SK-N-SH (cell line): ENCODE measurements at regions not wholly inside any gene's neighbourhood (a gene's known extent, or its start where the extent isn't known, plus 50 kb on each side); places are given as distances from the start of the nearest gene placed in this dataset.

Experiments
- CTCF ChIA-PET: fragments of 300-600, 350-600 bp; formaldehyde crosslinking; extraction: SDS; loops from one replicate; lab custom pipeline; 2021; lab: Yijun Ruan, JAX
- POLR2A ChIA-PET: fragments of 350-600 bp; sonication (Branson Sonifier 250); formaldehyde crosslinking; extraction: SDS; loops from one replicate; lab custom pipeline; 2020; ENCODE audit warnings: antibody characterized with exemption, inconsistent platforms; lab: Yijun Ruan, JAX
- DNase-seq: peaks from one replicate; pipeline ENCODE4 v3.0.0; 2012
- H2AFZ ChIP-seq: fragments of 200-600 bp; sonication (generic); 2 replicates; pipeline ENCODE4 v1.8.1; 2016; ENCODE audit warnings: antibody characterized with exemption, mild to moderate bottlenecking, low read depth
- H3F3A ChIP-seq: fragments of 200-600 bp; sonication (generic); replicated peaks from 2 replicates; pipeline ENCODE3; 2016; ENCODE audit warnings: antibody characterized with exemption, mild to moderate bottlenecking; ENCODE audit not compliant: insufficient read depth
- H3K27ac ChIP-seq, 2 experiments: fragments of 200-500 bp in 1 of 2; fragments of 200-600 bp in 1 of 2; sonication (Bioruptor generic) in 1 of 2; sonication (generic), shearing (Covaris generic) in 1 of 2; 2 replicates each; pipeline versions ENCODE4 v1.5.1 to v1.6.1; 2014 to 2016; ENCODE audit warnings: low read depth in 2 of 2, inconsistent platforms in 1 of 2, low read length in 1 of 2, mild to moderate bottlenecking in 1 of 2, mixed read lengths in 1 of 2
- H3K27me3 ChIP-seq: fragments of 200-600 bp; sonication (generic), shearing (Covaris generic); 2 replicates; pipeline ENCODE4 v1.6.1; 2016; ENCODE audit warnings: mixed run types; ENCODE audit not compliant: insufficient read depth
- H3K36me3 ChIP-seq, 2 experiments: fragments of 200-500 bp in 1 of 2; fragments of 200-600 bp in 1 of 2; sonication (Bioruptor generic) in 1 of 2; sonication (generic) in 1 of 2; replicated peaks in 1 of 2; 2 replicates each; pipeline versions ENCODE3 to v1.5.1; 2014 to 2016; ENCODE audit warnings: low read length in 1 of 2, mild to moderate bottlenecking in 1 of 2; ENCODE audit not compliant: insufficient read depth in 2 of 2, control insufficient read depth in 1 of 2
- H3K4me1 ChIP-seq, 2 experiments: fragments of 200-500 bp in 1 of 2; fragments of 200-600 bp in 1 of 2; sonication (Bioruptor generic) in 1 of 2; sonication (generic), shearing (Covaris generic) in 1 of 2; 2 replicates each; pipeline versions ENCODE4 v1.5.1 to v1.6.1; 2014 to 2016; ENCODE audit warnings: low read depth in 1 of 2, low read length in 1 of 2, mixed run types in 1 of 2; ENCODE audit not compliant: insufficient read depth in 2 of 2, control insufficient read depth in 1 of 2
- H3K4me2 ChIP-seq: fragments of 200-600 bp; sonication (generic), shearing (Covaris generic); 2 replicates; pipeline ENCODE4 v1.6.1; 2017; ENCODE audit warnings: mixed run types
- H3K4me3 ChIP-seq, 2 experiments: fragments of 200-500 bp in 1 of 2; fragments of 200-600 bp in 1 of 2; sonication (Bioruptor generic) in 1 of 2; sonication (generic), shearing (Covaris generic) in 1 of 2; 2 replicates each; pipeline versions ENCODE4 v1.5.1 to v1.8.1; 2014 to 2016; ENCODE audit warnings: low read depth in 2 of 2, inconsistent platforms in 1 of 2, low read length in 1 of 2, mild to moderate bottlenecking in 1 of 2, mixed read lengths in 1 of 2, moderate library complexity in 1 of 2
- H3K79me2 ChIP-seq: fragments of 200-600 bp; sonication (generic); 2 replicates; pipeline ENCODE4 v1.8.1; 2017; ENCODE audit warnings: mild to moderate bottlenecking; ENCODE audit not compliant: insufficient read depth
- H3K9ac ChIP-seq: fragments of 200-600 bp; sonication (generic); 2 replicates; pipeline ENCODE4 v1.6.1; 2017; ENCODE audit warnings: mixed run types
- H3K9me2 ChIP-seq: fragments of 200-600 bp; sonication (generic); 2 replicates; pipeline ENCODE4 v1.6.1; 2017; ENCODE audit warnings: mixed run types
- H3K9me3 ChIP-seq: fragments of 200-600 bp; sonication (generic); 2 replicates; pipeline ENCODE4 v1.6.1; 2017; ENCODE audit warnings: mixed run types, mild to moderate bottlenecking, moderate library complexity
- H4K20me1 ChIP-seq: fragments of 200-600 bp; sonication (generic); 2 replicates; pipeline ENCODE4 v1.6.1; 2017; ENCODE audit warnings: mild to moderate bottlenecking, mixed run types; ENCODE audit not compliant: insufficient read depth
- CHD2 ChIP-seq: fragments of 150-350 bp; IDR thresholded peaks from 2 replicates; pipeline ENCODE4 v1.6.1; 2018; ENCODE audit warnings: low read length; ENCODE audit not compliant: partially characterized antibody
- EP300 ChIP-seq, 2 experiments: IDR thresholded peaks; 2 replicates each; pipeline versions ENCODE4 v1.4.0 to v1.6.1; 2012; ENCODE audit warnings: borderline replicate concordance in 1 of 2, low read depth in 1 of 2, low read length in 1 of 2
- FOXJ3 ChIP-seq: sonication (generic); formaldehyde crosslinking; IDR thresholded peaks from 2 replicates; pipeline ENCODE4 v1.5.1; 2020; ENCODE audit warnings: mild to moderate bottlenecking, missing genetic modification reagents
- GATA2 ChIP-seq: sonication (generic); formaldehyde crosslinking; IDR thresholded peaks from 2 replicates; pipeline ENCODE4 v1.5.0; 2020; ENCODE audit warnings: mild to moderate bottlenecking, missing genetic modification reagents
- JUND ChIP-seq: IDR thresholded peaks from 2 replicates; pipeline ENCODE4 v1.4.0; 2012
- MEF2A ChIP-seq: IDR thresholded peaks from 2 replicates; pipeline ENCODE4 v1.4.0; 2012; ENCODE audit warnings: low read depth, borderline replicate concordance
- POLR2AphosphoS5 ChIP-seq: IDR thresholded peaks from 2 replicates; pipeline ENCODE4 v1.6.1; 2012; ENCODE audit warnings: low read depth, low read length
- RCOR1 ChIP-seq: fragments of 150-350 bp; IDR thresholded peaks from 2 replicates; pipeline ENCODE4 v1.6.1; 2017; ENCODE audit warnings: antibody characterized with exemption, low read length
- RFX5 ChIP-seq: IDR thresholded peaks from 2 replicates; pipeline ENCODE4 v1.6.1; 2012; ENCODE audit warnings: mild to moderate bottlenecking, improper control_type of control experiment, low read length
- RXRA ChIP-seq: IDR thresholded peaks from 2 replicates; pipeline ENCODE4 v1.4.0; 2012; ENCODE audit warnings: low read depth, mild to moderate bottlenecking, borderline replicate concordance
- TAF1 ChIP-seq: IDR thresholded peaks from 2 replicates; pipeline ENCODE4 v1.6.1; 2012; ENCODE audit warnings: low read depth, mild to moderate bottlenecking, low read length, moderate library complexity, borderline replicate concordance
- TCF12 ChIP-seq: IDR thresholded peaks from 2 replicates; pipeline ENCODE4 v1.4.0; 2012
- YY1 ChIP-seq: IDR thresholded peaks from 2 replicates; pipeline ENCODE4 v1.4.0; 2012; ENCODE audit warnings: low read depth, mild to moderate bottlenecking
- whole genome bisulfite sequencing: methylation state at CpG from one replicate; pipeline ENCODE4 v1.1.6; 2017; ENCODE audit warnings: low lambda C conversion rate; 5-methylcytosine and 5-hydroxymethylcytosine counted together
- TF ChIP-seq, protein P1 (sequence below): fragments of 150-350 bp; IDR thresholded peaks from 2 replicates; pipeline ENCODE4 v1.6.1; 2016; ENCODE audit warnings: mild to moderate bottlenecking, low read depth, low read length
- TF ChIP-seq, protein P2 (sequence below): IDR thresholded peaks from 2 replicates; pipeline ENCODE4 v1.6.1; 2012; ENCODE audit warnings: mild to moderate bottlenecking, low read depth, low read length, moderate library complexity
- TF ChIP-seq, protein P3 (sequence below): IDR thresholded peaks from 2 replicates; pipeline ENCODE4 v1.4.0; 2012; ENCODE audit warnings: low read depth, borderline replicate concordance
- TF ChIP-seq, protein P4 (sequence below): IDR thresholded peaks from 2 replicates; pipeline ENCODE4 v1.4.0; 2012; ENCODE audit warnings: low read depth

DNA sequence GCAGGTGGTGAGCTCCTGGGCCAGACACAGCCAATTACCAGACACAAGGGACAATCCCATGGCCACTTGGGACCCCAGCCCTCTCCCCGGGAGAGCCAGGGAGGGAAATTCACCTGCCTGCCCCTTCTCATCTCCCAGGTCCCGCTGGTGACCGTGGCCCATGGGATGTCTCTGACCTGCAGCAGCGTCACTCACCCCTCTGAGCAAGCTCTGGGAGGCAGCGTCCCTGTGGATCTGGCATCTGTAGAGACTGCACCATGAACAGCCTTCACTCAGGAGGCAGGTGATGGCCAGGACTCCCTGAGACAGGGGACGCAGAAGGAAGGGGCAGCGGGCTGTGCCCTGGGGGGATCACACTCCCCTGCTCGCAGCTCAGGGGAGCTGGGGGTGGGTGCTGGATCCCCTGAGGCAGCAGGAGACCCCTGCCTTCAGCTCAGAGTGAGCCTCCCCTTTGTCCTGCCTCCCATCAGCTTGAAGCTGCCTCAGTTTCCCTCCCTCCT, 90.8 kb downstream of the FOXL3 start:
- Histone ChIP-seq H3K9me2 (no peaks in the 10 kb centered on the region), H3K9me3 (peaks cover 7% of the 10 kb centered on the region; the same call in 1 of the 2 replicates), H3K36me3 (no peaks in the 10 kb centered on the region), H3K4me2 (no peak overlapping the region), H3K4me1 (no peaks in the 10 kb centered on the region)
- WGBS: 44% methylated on average over 3 of the region's 8 CpGs
- TF ChIP-seq POLR2AphosphoS5: no peak
- TF ChIP-seq YY1: no peak
- no peak for TF ChIP-seq RXRA
- no peak for TF ChIP-seq GATA2 (CRISPR knock-in tag)
- no peak for TF ChIP-seq RFX5
- TF ChIP-seq, protein P1, sequence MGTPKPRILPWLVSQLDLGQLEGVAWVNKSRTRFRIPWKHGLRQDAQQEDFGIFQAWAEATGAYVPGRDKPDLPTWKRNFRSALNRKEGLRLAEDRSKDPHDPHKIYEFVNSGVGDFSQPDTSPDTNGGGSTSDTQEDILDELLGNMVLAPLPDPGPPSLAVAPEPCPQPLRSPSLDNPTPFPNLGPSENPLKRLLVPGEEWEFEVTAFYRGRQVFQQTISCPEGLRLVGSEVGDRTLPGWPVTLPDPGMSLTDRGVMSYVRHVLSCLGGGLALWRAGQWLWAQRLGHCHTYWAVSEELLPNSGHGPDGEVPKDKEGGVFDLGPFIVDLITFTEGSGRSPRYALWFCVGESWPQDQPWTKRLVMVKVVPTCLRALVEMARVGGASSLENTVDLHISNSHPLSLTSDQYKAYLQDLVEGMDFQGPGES: no peak
- TF ChIP-seq, protein P2, sequence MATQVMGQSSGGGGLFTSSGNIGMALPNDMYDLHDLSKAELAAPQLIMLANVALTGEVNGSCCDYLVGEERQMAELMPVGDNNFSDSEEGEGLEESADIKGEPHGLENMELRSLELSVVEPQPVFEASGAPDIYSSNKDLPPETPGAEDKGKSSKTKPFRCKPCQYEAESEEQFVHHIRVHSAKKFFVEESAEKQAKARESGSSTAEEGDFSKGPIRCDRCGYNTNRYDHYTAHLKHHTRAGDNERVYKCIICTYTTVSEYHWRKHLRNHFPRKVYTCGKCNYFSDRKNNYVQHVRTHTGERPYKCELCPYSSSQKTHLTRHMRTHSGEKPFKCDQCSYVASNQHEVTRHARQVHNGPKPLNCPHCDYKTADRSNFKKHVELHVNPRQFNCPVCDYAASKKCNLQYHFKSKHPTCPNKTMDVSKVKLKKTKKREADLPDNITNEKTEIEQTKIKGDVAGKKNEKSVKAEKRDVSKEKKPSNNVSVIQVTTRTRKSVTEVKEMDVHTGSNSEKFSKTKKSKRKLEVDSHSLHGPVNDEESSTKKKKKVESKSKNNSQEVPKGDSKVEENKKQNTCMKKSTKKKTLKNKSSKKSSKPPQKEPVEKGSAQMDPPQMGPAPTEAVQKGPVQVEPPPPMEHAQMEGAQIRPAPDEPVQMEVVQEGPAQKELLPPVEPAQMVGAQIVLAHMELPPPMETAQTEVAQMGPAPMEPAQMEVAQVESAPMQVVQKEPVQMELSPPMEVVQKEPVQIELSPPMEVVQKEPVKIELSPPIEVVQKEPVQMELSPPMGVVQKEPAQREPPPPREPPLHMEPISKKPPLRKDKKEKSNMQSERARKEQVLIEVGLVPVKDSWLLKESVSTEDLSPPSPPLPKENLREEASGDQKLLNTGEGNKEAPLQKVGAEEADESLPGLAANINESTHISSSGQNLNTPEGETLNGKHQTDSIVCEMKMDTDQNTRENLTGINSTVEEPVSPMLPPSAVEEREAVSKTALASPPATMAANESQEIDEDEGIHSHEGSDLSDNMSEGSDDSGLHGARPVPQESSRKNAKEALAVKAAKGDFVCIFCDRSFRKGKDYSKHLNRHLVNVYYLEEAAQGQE: no peak
- TF ChIP-seq, protein P3, sequence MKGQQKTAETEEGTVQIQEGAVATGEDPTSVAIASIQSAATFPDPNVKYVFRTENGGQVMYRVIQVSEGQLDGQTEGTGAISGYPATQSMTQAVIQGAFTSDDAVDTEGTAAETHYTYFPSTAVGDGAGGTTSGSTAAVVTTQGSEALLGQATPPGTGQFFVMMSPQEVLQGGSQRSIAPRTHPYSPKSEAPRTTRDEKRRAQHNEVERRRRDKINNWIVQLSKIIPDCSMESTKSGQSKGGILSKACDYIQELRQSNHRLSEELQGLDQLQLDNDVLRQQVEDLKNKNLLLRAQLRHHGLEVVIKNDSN: no peak
- no peak for TF ChIP-seq FOXJ3 (CRISPR knock-in tag)
- TF ChIP-seq JUND: no peak
- no peak for TF ChIP-seq TCF12
- no peak for TF ChIP-seq CHD2
- TF ChIP-seq MEF2A: no peak
- TF ChIP-seq RCOR1: no peak
- TF ChIP-seq TAF1: no peak
- TF ChIP-seq EP300 (IDR thresholded peaks at IDR 0.05; ENCODE audit: borderline replicate concordance in 1 of 2, low read depth in 1 of 2, low read length in 1 of 2): no peak
- TF ChIP-seq, protein P4, sequence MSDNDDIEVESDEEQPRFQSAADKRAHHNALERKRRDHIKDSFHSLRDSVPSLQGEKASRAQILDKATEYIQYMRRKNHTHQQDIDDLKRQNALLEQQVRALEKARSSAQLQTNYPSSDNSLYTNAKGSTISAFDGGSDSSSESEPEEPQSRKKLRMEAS: no peak
- TF ChIP-seq, all 33 proteins: peak for 0
- POLR2A ChIA-PET: no interaction called here
- H3K4me3 ChIP-seq: no peak overlapping the region
- H3K9ac ChIP-seq: no peak overlapping the region
- H2AFZ ChIP-seq: no peak overlapping the region
- no peaks in the 10 kb centered on the region for H4K20me1 ChIP-seq
- CTCF ChIA-PET: interaction anchor here (0.9 to 1.1 kb wide), 2 partner anchors 15 to 48 kb away, joined by 3 to 5 read pairs; no protein-coding TSS in a partner anchor
- peak; percentile 36 for DNase-seq
- H3F3A ChIP-seq: no peaks in the 10 kb centered on the region
- H3K79me2 ChIP-seq: no peaks in the 10 kb centered on the region
- peaks cover 9% of the 10 kb centered on the region; the same call in 1 of the 2 replicates for H3K27me3 ChIP-seq
- no peak overlapping the region for H3K27ac ChIP-seq
